ENCODE measurements at regions not wholly inside any gene's neighbourhood (a gene's known extent, or its start where the extent isn't known, plus 50 kb on each side); places are given as distances from the start of the nearest gene placed in this dataset.

DNA sequence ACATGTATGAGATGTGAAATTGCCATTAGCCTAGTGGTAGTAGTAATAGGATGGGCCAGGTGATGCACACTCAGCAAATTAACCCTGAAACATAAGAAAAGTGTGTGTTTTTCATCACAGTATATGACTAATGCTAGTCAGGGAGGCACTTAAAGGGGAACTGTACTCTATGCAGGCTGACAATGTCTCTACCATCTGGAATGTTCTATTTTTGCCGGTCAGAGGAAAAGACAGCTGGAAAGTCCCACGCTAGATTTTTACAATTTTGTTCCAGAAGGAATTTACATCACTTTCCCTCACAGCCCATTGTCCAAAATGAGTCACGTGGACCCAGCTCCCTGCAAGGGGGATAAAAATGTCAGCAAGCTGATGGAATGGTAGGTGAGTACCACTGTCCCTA lies 746.3 kb upstream of the CHAC2 start (continued):
- TF ChIP-seq ZNF114 (CRISPR knock-in tag; IDR thresholded peaks at IDR 0.05) (no peak), STAT1 (IDR thresholded peaks at IDR 0.05; ENCODE audit: unreplicated experiment) (no peak)

DNA sequence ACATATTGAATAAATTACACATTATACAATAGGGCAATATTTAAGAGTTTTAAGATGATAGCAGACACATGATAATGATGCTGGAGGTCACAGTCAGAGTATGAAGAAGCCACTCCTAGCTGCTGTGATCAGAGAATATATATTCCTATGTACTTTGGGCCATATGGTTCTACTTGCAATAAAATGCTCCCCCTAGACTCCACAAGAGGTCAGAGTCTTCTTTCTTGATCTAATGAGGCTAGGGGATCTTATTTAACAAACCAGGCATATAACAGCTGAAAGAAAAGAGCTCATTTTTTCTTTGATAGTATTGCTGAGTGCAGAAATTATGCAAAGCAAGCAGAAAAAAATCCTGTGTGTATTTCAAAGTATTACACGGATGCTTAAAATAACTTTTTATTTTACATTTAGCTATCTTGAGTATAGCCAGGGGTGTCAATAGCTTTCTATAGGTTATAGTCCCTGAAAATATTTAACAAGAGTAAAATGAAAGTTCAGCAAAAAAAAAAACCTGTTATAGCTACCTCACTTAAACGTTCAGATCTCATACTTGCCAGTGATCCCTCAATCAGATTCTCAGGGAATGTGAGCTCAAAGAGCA lies 748.7 kb upstream of the CHAC2 start:
- H3K4me3 ChIP-seq = no peak overlapping the region
- no peaks in the 10 kb centered on the region for H3K9me2 ChIP-seq (ENCODE audit: insufficient read depth)
- H3K4me3 Mint-ChIP-seq = no peak overlapping the region
- H3K36me3 ChIP-seq (ENCODE audit: insufficient read depth) = no peaks in the 10 kb centered on the region
- H3K27me3 Mint-ChIP-seq (ENCODE audit: insufficient read depth, low read depth, poor library complexity) = no peaks in the 10 kb centered on the region
- no peak overlapping the region for H2AFZ ChIP-seq
- DNase-seq (ENCODE audit: low spot score) = peak; percentile 47
- H3K27me3 ChIP-seq (ENCODE audit: insufficient read depth) = no peaks in the 10 kb centered on the region
- H3K27ac Mint-ChIP-seq = no peak overlapping the region
- no peaks in the 10 kb centered on the region for H3F3A ChIP-seq (replicated peaks; ENCODE audit: low read depth)
- H4K20me1 ChIP-seq (replicated peaks; ENCODE audit: insufficient read depth) = no peaks in the 10 kb centered on the region
- no peaks in the 10 kb centered on the region for H3K36me3 Mint-ChIP-seq (ENCODE audit: low read depth)
- no peak for TF ChIP-seq NANOG (IDR thresholded peaks at IDR 0.05; ENCODE audit: borderline replicate concordance)
- peak; percentile 61 to 62 for TF ChIP-seq CTCF (conservative IDR thresholded peaks at IDR 0.05; ENCODE audit: low read depth in 2 of 2)
- TF ChIP-seq REST (IDR thresholded peaks at IDR 0.05; ENCODE audit: unreplicated experiment) = no peak
- TF ChIP-seq STAT1 (IDR thresholded peaks at IDR 0.05; ENCODE audit: unreplicated experiment) = no peak
- TF ChIP-seq EZH2 (IDR thresholded peaks at IDR 0.05; ENCODE audit: low read depth, unreplicated experiment) = no peak
- H3K4me1 ChIP-seq (ENCODE audit: insufficient read depth) = no peaks in the 10 kb centered on the region
- peak; percentile 70 for ATAC-seq
- H3K27ac ChIP-seq (ENCODE audit: low read depth) = no peak overlapping the region
- H3K4me2 ChIP-seq = no peak overlapping the region
- H3K9me3 Mint-ChIP-seq = no peaks in the 10 kb centered on the region
- H3K79me2 ChIP-seq (replicated peaks; ENCODE audit: insufficient read depth) = no peaks in the 10 kb centered on the region
- H3K4me1 Mint-ChIP-seq = no peaks in the 10 kb centered on the region

DNA sequence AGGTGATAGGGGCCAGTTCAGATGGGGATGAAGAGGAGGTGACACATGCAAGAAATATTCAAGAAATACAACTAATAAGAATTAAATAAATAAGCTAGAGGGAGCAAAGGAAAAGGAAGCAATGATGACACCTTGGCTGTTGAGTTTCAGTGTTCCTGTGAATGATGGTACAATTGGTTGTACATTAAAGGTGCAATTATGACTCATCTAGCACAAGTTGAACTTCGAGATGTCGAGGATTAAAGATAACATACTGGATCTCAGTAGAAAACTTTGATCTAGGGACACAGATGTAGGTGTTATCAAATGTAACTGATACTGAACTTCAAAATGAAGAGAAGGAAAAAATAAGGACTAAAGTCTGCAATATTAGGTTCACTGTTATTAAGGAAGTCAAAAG lies 760.6 kb upstream of the CHAC2 start:
- H3K9me3 Mint-ChIP-seq = no peaks in the 10 kb centered on the region
- H3K4me1 Mint-ChIP-seq = no peaks in the 10 kb centered on the region
- Histone ChIP-seq H3K4me2 (no peak overlapping the region), H3K9me2 (ENCODE audit: insufficient read depth) (no peaks in the 10 kb centered on the region), H3F3A (replicated peaks; ENCODE audit: low read depth) (no peaks in the 10 kb centered on the region), H3K79me2 (replicated peaks; ENCODE audit: insufficient read depth) (no peaks in the 10 kb centered on the region), H3K4me1 (ENCODE audit: insufficient read depth) (no peaks in the 10 kb centered on the region), H2AFZ (no peak overlapping the region), H4K20me1 (replicated peaks; ENCODE audit: insufficient read depth) (no peaks in the 10 kb centered on the region), H3K27ac (ENCODE audit: low read depth) (no peak overlapping the region), H3K4me3 (no peak overlapping the region), H3K36me3 (ENCODE audit: insufficient read depth) (no peaks in the 10 kb centered on the region), H3K27me3 (ENCODE audit: insufficient read depth) (no peaks in the 10 kb centered on the region)
- ATAC-seq (no peak), DNase-seq (ENCODE audit: low spot score) (no peak)
- no peaks in the 10 kb centered on the region for H3K36me3 Mint-ChIP-seq (ENCODE audit: low read depth)
- no peak overlapping the region for H3K27ac Mint-ChIP-seq
- H3K4me3 Mint-ChIP-seq = no peak overlapping the region
- H3K27me3 Mint-ChIP-seq (ENCODE audit: insufficient read depth, low read depth, poor library complexity) = peaks cover 2% of the 10 kb centered on the region
- no peak for TF ChIP-seq ZNF331 (CRISPR knock-in tag; IDR thresholded peaks at IDR 0.05; ENCODE audit: low read depth)
- TF ChIP-seq STAT1 (IDR thresholded peaks at IDR 0.05; ENCODE audit: unreplicated experiment) = no peak
- no peak for TF ChIP-seq NANOG (IDR thresholded peaks at IDR 0.05; ENCODE audit: borderline replicate concordance)
- TF ChIP-seq CREB1 (CRISPR knock-in tag; IDR thresholded peaks at IDR 0.05; ENCODE audit: low read depth) = no peak
- TF ChIP-seq ZNF114 (CRISPR knock-in tag; IDR thresholded peaks at IDR 0.05) = no peak
- no peak for TF ChIP-seq REST (IDR thresholded peaks at IDR 0.05; ENCODE audit: unreplicated experiment)
- TF ChIP-seq, protein P1, sequence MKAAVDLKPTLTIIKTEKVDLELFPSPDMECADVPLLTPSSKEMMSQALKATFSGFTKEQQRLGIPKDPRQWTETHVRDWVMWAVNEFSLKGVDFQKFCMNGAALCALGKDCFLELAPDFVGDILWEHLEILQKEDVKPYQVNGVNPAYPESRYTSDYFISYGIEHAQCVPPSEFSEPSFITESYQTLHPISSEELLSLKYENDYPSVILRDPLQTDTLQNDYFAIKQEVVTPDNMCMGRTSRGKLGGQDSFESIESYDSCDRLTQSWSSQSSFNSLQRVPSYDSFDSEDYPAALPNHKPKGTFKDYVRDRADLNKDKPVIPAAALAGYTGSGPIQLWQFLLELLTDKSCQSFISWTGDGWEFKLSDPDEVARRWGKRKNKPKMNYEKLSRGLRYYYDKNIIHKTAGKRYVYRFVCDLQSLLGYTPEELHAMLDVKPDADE (IDR thresholded peaks at IDR 0.05) = no peak
- no peak for TF ChIP-seq EZH2 (IDR thresholded peaks at IDR 0.05; ENCODE audit: low read depth, unreplicated experiment)

Measured in GM23338 (cell line).